K562 (cell line): ENCODE measurements at regions not wholly inside any gene's neighbourhood (a gene's known extent, or its start where the extent isn't known, plus 50 kb on each side); places are given as distances from the start of the nearest gene placed in this dataset.

Source experiments
- EP300 ChIP-seq: IDR thresholded peaks from 2 replicates; pipeline ENCODE4 v1.6.1; 2012; ENCODE audit warnings: low read length, improper control_type of control experiment
- USF2 ChIP-seq: sonication (generic); formaldehyde crosslinking; IDR thresholded peaks from 2 replicates; pipeline ENCODE4 v1.5.0; 2020; ENCODE audit warnings: missing genetic modification reagents

GRCh38 chr14:83085136-83085535 is 1551.5 kb upstream of the SEL1L start:
- TF ChIP-seq EP300 (no peak), USF2 (CRISPR knock-in tag) (no peak)
